ENCODE measurements at regions not wholly inside any gene's neighbourhood (a gene's known extent, or its start where the extent isn't known, plus 50 kb on each side); places are given as distances from the start of the nearest gene placed in this dataset.

GRCh38 chr4:159859656-159860148 is 756.8 kb downstream of the RAPGEF2 start:
- no peak for TF ChIP-seq EZH2 (IDR thresholded peaks at IDR 0.05; ENCODE audit: borderline replicate concordance, insufficient read depth, low read depth, low read length, poor library complexity, severe bottlenecking)
- Mint-ChIP-seq H3K4me3 (no peak overlapping the region), H3K4me1 (no peaks in the 10 kb centered on the region), H3K27me3 (no peaks in the 10 kb centered on the region), H3K9me3 (ENCODE audit: insufficient read depth) (peaks cover 5% of the 10 kb centered on the region), H3K27ac (no peak overlapping the region)
- H3K4me1 ChIP-seq (ENCODE audit: control insufficient read depth in 2 of 2, insufficient read depth in 2 of 2, low read length in 2 of 2) = no peaks in the 10 kb centered on the region
- no CpG with 5 or more reads among the region's 4 CpGs for WGBS (ENCODE audit: insufficient coverage)
- ChIA-PET CTCF (no interaction called here), POLR2A (no interaction called here)
- H3K36me3 ChIP-seq (replicated peaks in 1 of 2; ENCODE audit: control extremely low read depth in 1 of 2, control insufficient read depth in 1 of 2, extremely low read depth in 1 of 2, insufficient read depth in 2 of 2, low read length in 1 of 2) = no peaks in the 10 kb centered on the region
- H3K27ac ChIP-seq (ENCODE audit: low read length in 2 of 2) = no peak overlapping the region
- no peak overlapping the region for H3K4me3 ChIP-seq (ENCODE audit: control extremely low read depth in 1 of 5, extremely low read depth in 1 of 5, insufficient read depth in 1 of 5, low read depth in 2 of 5, low read length in 4 of 5)
- no peak for ATAC-seq (ENCODE audit: low read depth)
- no peaks in the 10 kb centered on the region for H3K9me3 ChIP-seq (ENCODE audit: control extremely low read depth in 1 of 3, control insufficient read depth in 2 of 3, insufficient read depth in 1 of 3, low read length in 2 of 3)
- H3K4me2 ChIP-seq (replicated peaks; ENCODE audit: low read depth, low read length, poor library complexity, severe bottlenecking) = no peak overlapping the region
- H3K79me2 ChIP-seq (ENCODE audit: control insufficient read depth, insufficient read depth, low read length) = no peaks in the 10 kb centered on the region
- intact Hi-C loops (cut with micrococcal nuclease) = no loop called here
- DNase-seq = no peak
- H3K9ac ChIP-seq (ENCODE audit: low read length) = no peak overlapping the region
- H2AFZ ChIP-seq (ENCODE audit: insufficient read depth, low read depth, low read length, poor library complexity, severe bottlenecking) = no peak overlapping the region
- H4K20me1 ChIP-seq (ENCODE audit: control insufficient read depth, insufficient read depth, low read length, poor library complexity, severe bottlenecking) = no peaks in the 10 kb centered on the region
- no peaks in the 10 kb centered on the region for H3K27me3 ChIP-seq (replicated peaks in 1 of 4; ENCODE audit: control extremely low read depth in 1 of 4, control insufficient read depth in 3 of 4, insufficient read depth in 4 of 4, low read length in 3 of 4)

DNA sequence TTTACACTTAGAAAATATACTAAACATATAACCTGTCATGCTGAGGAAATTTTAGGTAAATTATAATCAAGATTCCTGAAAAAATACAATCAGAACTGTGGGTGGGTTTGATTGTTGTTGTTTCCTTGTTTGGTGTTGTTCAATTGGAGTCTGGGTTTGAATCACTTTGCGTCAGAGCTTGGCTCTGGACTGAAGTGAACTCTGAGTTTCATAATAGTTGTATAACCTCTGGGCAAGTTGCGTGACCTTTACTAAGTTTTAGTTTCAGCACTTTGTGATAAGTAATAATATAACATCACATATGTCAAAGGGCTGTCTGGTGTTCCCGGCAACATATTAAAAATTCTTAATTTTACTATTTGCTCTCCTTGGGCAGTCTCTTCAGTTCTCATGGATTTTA is 758.1 kb downstream of the RAPGEF2 start:
- no peaks in the 10 kb centered on the region for H3K27me3 Mint-ChIP-seq
- Histone ChIP-seq H3K27me3 (replicated peaks in 1 of 4; ENCODE audit: control extremely low read depth in 1 of 4, control insufficient read depth in 3 of 4, insufficient read depth in 4 of 4, low read length in 3 of 4) (no peaks in the 10 kb centered on the region), H3K9me3 (ENCODE audit: control extremely low read depth in 1 of 3, control insufficient read depth in 2 of 3, insufficient read depth in 1 of 3, low read length in 2 of 3) (no peaks in the 10 kb centered on the region), H3K36me3 (replicated peaks in 1 of 2; ENCODE audit: control extremely low read depth in 1 of 2, control insufficient read depth in 1 of 2, extremely low read depth in 1 of 2, insufficient read depth in 2 of 2, low read length in 1 of 2) (no peaks in the 10 kb centered on the region), H3K4me2 (replicated peaks; ENCODE audit: low read depth, low read length, poor library complexity, severe bottlenecking) (no peak overlapping the region), H3K9ac (ENCODE audit: low read length) (no peak overlapping the region), H3K79me2 (ENCODE audit: control insufficient read depth, insufficient read depth, low read length) (no peaks in the 10 kb centered on the region), H3K4me3 (ENCODE audit: control extremely low read depth in 1 of 5, extremely low read depth in 1 of 5, insufficient read depth in 1 of 5, low read depth in 2 of 5, low read length in 4 of 5) (no peak overlapping the region), H2AFZ (ENCODE audit: insufficient read depth, low read depth, low read length, poor library complexity, severe bottlenecking) (no peak overlapping the region), H3K4me1 (ENCODE audit: control insufficient read depth in 2 of 2, insufficient read depth in 2 of 2, low read length in 2 of 2) (no peaks in the 10 kb centered on the region), H3K27ac (ENCODE audit: low read length in 2 of 2) (no peak overlapping the region), H4K20me1 (ENCODE audit: control insufficient read depth, insufficient read depth, low read length, poor library complexity, severe bottlenecking) (no peaks in the 10 kb centered on the region)
- TF ChIP-seq CTCF (IDR thresholded peaks at IDR 0.05) (no peak), EZH2 (IDR thresholded peaks at IDR 0.05; ENCODE audit: borderline replicate concordance, insufficient read depth, low read depth, low read length, poor library complexity, severe bottlenecking) (no peak)
- no peak overlapping the region for H3K4me3 Mint-ChIP-seq
- ChIA-PET POLR2A (no interaction called here), CTCF (no interaction called here)
- intact Hi-C loops (cut with micrococcal nuclease) = no loop called here
- no peaks in the 10 kb centered on the region for H3K4me1 Mint-ChIP-seq
- H3K27ac Mint-ChIP-seq = no peak overlapping the region
- peaks cover 5% of the 10 kb centered on the region for H3K9me3 Mint-ChIP-seq (ENCODE audit: insufficient read depth)
- 100% methylated on average over 1 of the region's 3 CpGs for WGBS (ENCODE audit: insufficient coverage)
- ATAC-seq (ENCODE audit: low read depth) = no peak
- no peak for DNase-seq

Measured in B cell (primary cell).